ENCODE measurements at regions not wholly inside any gene's neighbourhood (a gene's known extent, or its start where the extent isn't known, plus 50 kb on each side); places are given as distances from the start of the nearest gene placed in this dataset.
"Not testable (repeated sequence)": the region's sequence is repeated elsewhere in the genome, so short reads cannot be mapped to it uniquely, and the experiment has no call there.

GRCh38 chr2:76252704-76253103 is 542.0 kb upstream of the GCFC2 start:
- no peak for DNase-seq

- no peak for DNase-seq
Observed at GRCh38 chr2:76251342-76251741, 540.6 kb upstream of the GCFC2 start.

- DNase-seq = no peak
Observed at GRCh38 chr2:76247006-76247405, 536.3 kb upstream of the GCFC2 start.

GRCh38 chr2:76211991-76212985 is 501.6 kb upstream of the GCFC2 start:
- no peak for DNase-seq

- no peak for DNase-seq
Observed at GRCh38 chr2:76210551-76210950, 499.8 kb upstream of the GCFC2 start.

GRCh38 chr2:76204048-76204447 is 493.3 kb upstream of the GCFC2 start:
- DNase-seq = no peak

GRCh38 chr2:76202866-76203265 is 492.2 kb upstream of the GCFC2 start:
- no peak for DNase-seq

- peak; percentile 64 to 80 for DNase-seq
Observed at GRCh38 chr2:76197842-76198448, 487.2 kb upstream of the GCFC2 start.

GRCh38 chr2:76197428-76197827 is 486.7 kb upstream of the GCFC2 start:
- DNase-seq = no peak

GRCh38 chr2:76194031-76194775 is 483.5 kb upstream of the GCFC2 start:
- no peak for DNase-seq

GRCh38 chr2:76193089-76193488 is 482.4 kb upstream of the GCFC2 start:
- DNase-seq = no peak

GRCh38 chr2:76188334-76189008 is 477.8 kb upstream of the GCFC2 start:
- no peak for DNase-seq

- DNase-seq = no peak
Observed at GRCh38 chr2:76187415-76187814, 476.7 kb upstream of the GCFC2 start.

- no peak for DNase-seq
Observed at GRCh38 chr2:76180676-76181075, 470.0 kb upstream of the GCFC2 start.

- DNase-seq = no peak
Observed at GRCh38 chr2:76178610-76179009, 467.9 kb upstream of the GCFC2 start.

- DNase-seq = no peak
Observed at GRCh38 chr2:76175295-76175694, 464.6 kb upstream of the GCFC2 start.

GRCh38 chr2:76174505-76174904 is 463.8 kb upstream of the GCFC2 start:
- DNase-seq = no peak

GRCh38 chr2:76173206-76173605 is 462.5 kb upstream of the GCFC2 start:
- not testable (repeated sequence) for DNase-seq

- not testable (repeated sequence) for DNase-seq
Observed at GRCh38 chr2:76172154-76172595, 461.5 kb upstream of the GCFC2 start.

- no peak for DNase-seq
Observed at GRCh38 chr2:76170856-76171255, 460.1 kb upstream of the GCFC2 start.

GRCh38 chr2:76170009-76170384 is 459.3 kb upstream of the GCFC2 start:
- no peak for DNase-seq

- no peak for DNase-seq
Observed at GRCh38 chr2:76169276-76170008, 458.7 kb upstream of the GCFC2 start.

All from Kasumi-1 (cell line).